ENCODE measurements at regions not wholly inside any gene's neighbourhood (a gene's known extent, or its start where the extent isn't known, plus 50 kb on each side); places are given as distances from the start of the nearest gene placed in this dataset.
"Not testable (repeated sequence)": the region's sequence is repeated elsewhere in the genome, so short reads cannot be mapped to it uniquely, and the experiment has no call there.

DNA sequence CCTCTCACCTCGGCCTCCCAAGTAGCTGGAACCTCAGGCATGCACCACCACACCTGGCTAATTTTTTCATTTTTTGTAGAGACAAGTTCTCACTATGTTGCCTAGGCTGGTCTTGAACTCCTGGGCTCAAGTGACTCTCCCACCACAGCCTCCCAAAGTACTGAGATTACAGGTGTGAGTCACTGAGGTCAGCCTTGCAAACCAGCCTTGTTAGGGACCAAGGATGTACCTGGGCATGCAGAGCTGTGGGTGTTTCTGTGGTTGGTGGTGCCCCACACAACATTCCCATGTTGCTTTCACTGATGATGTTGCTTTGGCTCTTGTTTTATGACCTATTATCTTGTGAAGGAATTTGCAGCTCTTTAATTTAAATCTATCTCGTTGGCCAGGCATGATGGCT, 54.8 kb downstream of the OTUD1 start:
- H3K36me3 Mint-ChIP-seq (ENCODE audit: insufficient read depth) = no peaks in the 10 kb centered on the region
- no peak for ATAC-seq (replicated peaks)
- H3K9me3 Mint-ChIP-seq = no peaks in the 10 kb centered on the region
- no peaks in the 10 kb centered on the region for H3K4me1 Mint-ChIP-seq (ENCODE audit: low read depth in 2 of 2)
- no peak for DNase-seq
- H3K4me3 Mint-ChIP-seq = no peak overlapping the region
- H3K27ac Mint-ChIP-seq = no peak overlapping the region
- H3K27me3 Mint-ChIP-seq = peaks cover 36 to 43% of the 10 kb centered on the region in 2 donors

- Mint-ChIP-seq H3K9me3 (no peaks in the 10 kb centered on the region), H3K4me1 (ENCODE audit: low read depth in 2 of 2) (no peaks in the 10 kb centered on the region), H3K27me3 (peaks cover 21 to 34% of the 10 kb centered on the region in 2 donors), H3K27ac (no peak overlapping the region), H3K36me3 (ENCODE audit: insufficient read depth) (no peaks in the 10 kb centered on the region), H3K4me3 (no peak overlapping the region)
- no peak for ATAC-seq (replicated peaks)
- no peak for DNase-seq
Measured at GRCh38 chr10:23496727-23497126, 57.9 kb downstream of the OTUD1 start.

GRCh38 chr10:23499372-23500132, 60.7 kb downstream of the OTUD1 start:
- no peak overlapping the region for H3K27ac Mint-ChIP-seq

GRCh38 chr10:23505797-23506465, 67.1 kb downstream of the OTUD1 start:
- no peak overlapping the region for H3K27ac Mint-ChIP-seq
- peaks cover 6 to 10% of the 10 kb centered on the region in 2 donors for H3K27me3 Mint-ChIP-seq
- no peaks in the 10 kb centered on the region for H3K4me1 Mint-ChIP-seq (ENCODE audit: low read depth in 2 of 2)

More at GRCh38 chr10:23499372-23500132, 60.7 kb downstream of the OTUD1 start:
- Mint-ChIP-seq H3K9me3 (no peaks in the 10 kb centered on the region), H3K36me3 (ENCODE audit: insufficient read depth) (no peaks in the 10 kb centered on the region), H3K4me3 (no peak overlapping the region), H3K27me3 (peaks cover 15 to 20% of the 10 kb centered on the region in 2 donors), H3K4me1 (ENCODE audit: low read depth in 2 of 2) (no peaks in the 10 kb centered on the region)
- DNase-seq = no peak
- ATAC-seq (replicated peaks) = no peak

GRCh38 chr10:23512355-23513058, 73.6 kb downstream of the OTUD1 start:
- no peaks in the 10 kb centered on the region for H3K9me3 Mint-ChIP-seq
- DNase-seq (no peak), ATAC-seq (replicated peaks) (no peak)
- H3K36me3 Mint-ChIP-seq (ENCODE audit: insufficient read depth) = no peaks in the 10 kb centered on the region
- no peaks in the 10 kb centered on the region for H3K4me1 Mint-ChIP-seq (ENCODE audit: low read depth in 2 of 2)
- H3K4me3 Mint-ChIP-seq = no peak overlapping the region
- no peak overlapping the region for H3K27ac Mint-ChIP-seq
- peaks cover 9 to 51% of the 10 kb centered on the region in 2 donors for H3K27me3 Mint-ChIP-seq

More at GRCh38 chr10:23505797-23506465, 67.1 kb downstream of the OTUD1 start:
- Mint-ChIP-seq H3K4me3 (no peak overlapping the region), H3K36me3 (ENCODE audit: insufficient read depth) (no peaks in the 10 kb centered on the region), H3K9me3 (no peaks in the 10 kb centered on the region)
- DNase-seq (no peak), ATAC-seq (replicated peaks) (no peak)

GRCh38 chr10:23513621-23514020, 74.7 kb downstream of the OTUD1 start:
- ATAC-seq (replicated peaks); H3K4me1 Mint-ChIP-seq (ENCODE audit: low read depth in 2 of 2); H3K27ac Mint-ChIP-seq; DNase-seq; H3K9me3 Mint-ChIP-seq; H3K36me3 Mint-ChIP-seq (ENCODE audit: insufficient read depth); H3K4me3 Mint-ChIP-seq: not testable (repeated sequence)
- peaks cover 12 to 57% of the 10 kb centered on the region in 2 donors for H3K27me3 Mint-ChIP-seq

- H3K27me3 Mint-ChIP-seq = peaks cover 18 to 58% of the 10 kb centered on the region in 2 donors
- no peaks in the 10 kb centered on the region for H3K4me1 Mint-ChIP-seq (ENCODE audit: low read depth in 2 of 2)
- no peak overlapping the region for H3K27ac Mint-ChIP-seq
- DNase-seq = no peak
- no peaks in the 10 kb centered on the region for H3K9me3 Mint-ChIP-seq
- H3K36me3 Mint-ChIP-seq (ENCODE audit: insufficient read depth) = no peaks in the 10 kb centered on the region
- no peak for ATAC-seq (replicated peaks)
- H3K4me3 Mint-ChIP-seq = no peak overlapping the region
Measured at GRCh38 chr10:23514321-23514720, 75.4 kb downstream of the OTUD1 start.

- no peaks in the 10 kb centered on the region for H3K9me3 Mint-ChIP-seq
- DNase-seq (no peak), ATAC-seq (replicated peaks) (no peak)
- H3K4me1 Mint-ChIP-seq (ENCODE audit: low read depth in 2 of 2) = no peaks in the 10 kb centered on the region
- H3K27me3 Mint-ChIP-seq = peaks cover 38 to 78% of the 10 kb centered on the region in 2 donors
- no peak overlapping the region for H3K4me3 Mint-ChIP-seq
- no peaks in the 10 kb centered on the region for H3K36me3 Mint-ChIP-seq (ENCODE audit: insufficient read depth)
- H3K27ac Mint-ChIP-seq = no peak overlapping the region
Measured at GRCh38 chr10:23516530-23516929, 77.7 kb downstream of the OTUD1 start.

DNA sequence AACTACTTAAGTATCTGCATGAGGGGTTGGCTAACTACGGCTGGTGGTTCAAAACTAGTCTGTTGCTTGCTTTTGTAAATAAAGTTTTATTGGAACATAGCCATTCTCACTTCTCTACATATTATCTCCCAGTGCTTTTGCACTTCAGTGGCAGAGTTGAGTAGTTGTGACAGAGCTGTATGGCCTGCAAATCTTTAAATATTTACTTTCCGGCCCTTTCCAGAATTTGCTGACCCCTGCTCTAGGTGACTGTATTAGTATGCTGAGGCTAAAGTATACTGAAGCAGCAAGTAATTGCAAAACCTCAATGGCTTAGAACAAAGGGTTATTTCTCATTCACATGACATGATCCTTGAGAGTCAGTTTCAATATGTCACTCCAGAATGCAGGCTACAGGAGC, 78.3 kb downstream of the OTUD1 start:
- H3K27me3 Mint-ChIP-seq = peaks cover 42 to 78% of the 10 kb centered on the region in 2 donors
- no peaks in the 10 kb centered on the region for H3K9me3 Mint-ChIP-seq
- H3K27ac Mint-ChIP-seq = no peak overlapping the region
- ATAC-seq (replicated peaks) (no peak), DNase-seq (no peak)
- H3K36me3 Mint-ChIP-seq (ENCODE audit: insufficient read depth) = no peaks in the 10 kb centered on the region
- H3K4me1 Mint-ChIP-seq (ENCODE audit: low read depth in 2 of 2) = no peaks in the 10 kb centered on the region
- no peak overlapping the region for H3K4me3 Mint-ChIP-seq

GRCh38 chr10:23521735-23522134, 82.9 kb downstream of the OTUD1 start:
- DNase-seq (no peak), ATAC-seq (replicated peaks) (no peak)
- no peak overlapping the region for H3K4me3 Mint-ChIP-seq
- H3K4me1 Mint-ChIP-seq (ENCODE audit: low read depth in 2 of 2) = no peaks in the 10 kb centered on the region
- no peaks in the 10 kb centered on the region for H3K36me3 Mint-ChIP-seq (ENCODE audit: insufficient read depth)
- no peak overlapping the region for H3K27ac Mint-ChIP-seq
- no peaks in the 10 kb centered on the region for H3K9me3 Mint-ChIP-seq
- peaks cover 39 to 59% of the 10 kb centered on the region in 2 donors for H3K27me3 Mint-ChIP-seq

DNA sequence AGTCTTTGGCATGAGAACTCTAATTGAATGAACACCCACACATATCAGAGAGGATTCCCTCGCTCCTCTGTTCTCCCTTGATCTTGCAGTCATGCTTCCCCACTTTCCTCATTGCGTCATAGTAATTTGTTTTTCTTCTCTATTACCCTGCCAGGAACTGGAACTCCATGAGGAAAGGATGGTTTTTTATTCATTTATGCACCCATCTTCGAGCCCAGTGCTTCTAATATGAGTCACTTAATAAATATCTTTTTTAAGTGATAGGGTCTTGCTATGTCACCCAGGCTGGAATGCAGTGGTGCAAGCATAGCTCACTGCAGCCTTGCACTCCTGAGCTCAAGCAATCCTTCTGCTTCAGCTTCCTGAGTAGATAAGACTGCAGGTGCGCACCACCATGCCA, 83.5 kb downstream of the OTUD1 start:
- Mint-ChIP-seq H3K36me3 (ENCODE audit: insufficient read depth) (no peaks in the 10 kb centered on the region), H3K27ac (no peak overlapping the region), H3K27me3 (peaks cover 36 to 53% of the 10 kb centered on the region in 2 donors), H3K4me1 (ENCODE audit: low read depth in 2 of 2) (no peaks in the 10 kb centered on the region), H3K4me3 (no peak overlapping the region), H3K9me3 (no peaks in the 10 kb centered on the region)
- no peak for ATAC-seq (replicated peaks)
- no peak for DNase-seq

DNA sequence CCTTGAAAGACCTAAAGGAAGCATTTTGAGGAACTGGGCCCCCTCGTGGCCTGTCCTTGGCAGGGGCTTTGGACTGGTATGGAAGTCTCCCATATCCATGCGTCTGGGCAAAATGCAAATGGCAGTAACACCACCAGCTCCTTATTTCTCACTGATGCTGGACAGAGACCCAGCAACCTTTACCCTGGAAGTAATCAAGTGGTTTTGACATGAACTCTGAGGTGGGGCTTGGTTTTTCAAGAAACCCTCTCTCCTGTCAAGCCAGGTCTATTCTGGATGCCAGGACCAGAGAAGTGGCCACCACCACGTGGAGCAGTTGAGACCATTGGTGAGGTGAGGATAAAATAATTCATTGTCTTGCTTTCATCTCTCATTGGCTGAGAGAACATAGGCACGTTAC, 84.4 kb downstream of the OTUD1 start:
- DNase-seq (no peak), ATAC-seq (replicated peaks) (no peak)
- Mint-ChIP-seq H3K4me3 (no peak overlapping the region), H3K36me3 (ENCODE audit: insufficient read depth) (no peaks in the 10 kb centered on the region), H3K4me1 (ENCODE audit: low read depth in 2 of 2) (no peaks in the 10 kb centered on the region), H3K27me3 (peaks cover 36 to 59% of the 10 kb centered on the region in 2 donors), H3K27ac (no peak overlapping the region), H3K9me3 (no peaks in the 10 kb centered on the region)

- Mint-ChIP-seq H3K27ac (no peak overlapping the region), H3K4me1 (ENCODE audit: low read depth in 2 of 2) (no peaks in the 10 kb centered on the region), H3K4me3 (no peak overlapping the region), H3K27me3 (peaks cover 17 to 39% of the 10 kb centered on the region in 2 donors), H3K9me3 (no peaks in the 10 kb centered on the region), H3K36me3 (ENCODE audit: insufficient read depth) (no peaks in the 10 kb centered on the region)
- DNase-seq = no peak
- no peak for ATAC-seq (replicated peaks)
Measured at GRCh38 chr10:23525406-23525805, 86.5 kb downstream of the OTUD1 start.

Data from effector memory CD8-positive, alpha-beta T cell (primary cell).